Right lobe of liver (tissue), 6 donors: ENCODE measurements at regions not wholly inside any gene's neighbourhood (a gene's known extent, or its start where the extent isn't known, plus 50 kb on each side); places are given as distances from the start of the nearest gene placed in this dataset.

Experiments used
- ATAC-seq, 4 donors: fragments of 200-7000 bp; cut with Tn5 transposase; one replicate each; pipeline ENCODE4 v1.9.1; 2020; ENCODE audit warnings: mild to moderate bottlenecking in 4 of 4, moderate library complexity in 4 of 4
- DNase-seq, 3 donors: peaks; one replicate each; pipeline ENCODE4 v3.0.0-alpha.2; 2020
- H3K27ac ChIP-seq, 3 donors: fragments of 200-600 bp; one replicate each; pipeline ENCODE4 v1.8.0; 2022
- H3K27me3 ChIP-seq, 2 donors: fragments of 200-600 bp; one replicate each; pipeline ENCODE4 v1.8.0; 2022
- H3K36me3 ChIP-seq, 4 donors: fragments of 200-600 bp; sonication (generic) in 1 of 4; one replicate each; pipeline versions ENCODE4 v1.5.1 to v1.8.0; 2017 to 2022; ENCODE audit warnings: control low read depth in 1 of 4
- H3K4me1 ChIP-seq, 4 donors: fragments of 200-600 bp; sonication (generic) in 1 of 4; one replicate each; pipeline versions ENCODE4 v1.5.1 to v1.8.0; 2017 to 2022; ENCODE audit warnings: control low read depth in 1 of 4
- H3K4me3 ChIP-seq, 3 donors: fragments of 200-600 bp; one replicate each; pipeline ENCODE4 v1.8.0; 2022
- H3K9me3 ChIP-seq, 4 donors: fragments of 200-600 bp; sonication (generic) in 1 of 4; one replicate each; pipeline versions ENCODE4 v1.5.1 to v1.8.0; 2017 to 2022; ENCODE audit warnings: control low read depth in 1 of 4
- CTCF ChIP-seq, 4 donors: fragments of 200-600 bp in 3 of 4; fragments of 450-650 bp in 1 of 4; IDR thresholded peaks; one replicate each; pipeline versions ENCODE4 v1.5.1 to v1.8.0; 2016 to 2022; ENCODE audit warnings: antibody characterized with exemption in 4 of 4, mild to moderate bottlenecking in 2 of 4
- POLR2A ChIP-seq: fragments of 450-650 bp; IDR thresholded peaks from one replicate; pipeline ENCODE4 v1.6.1; 2017; ENCODE audit warnings: antibody characterized with exemption, mild to moderate bottlenecking
- WGBS: methylation state at CpG from one replicate; pipeline ENCODE4 v1.1.6; 2018; ENCODE audit warnings: low coverage, low lambda C conversion rate; ENCODE audit not compliant: insufficient coverage; ENCODE audit errors: missing lambda C conversion rate; 5-methylcytosine and 5-hydroxymethylcytosine counted together
- intact Hi-C, 2 donors: fragments of 100-400 bp; cut with DNase I; formaldehyde crosslinking; loops; one replicate each; pipeline versions ENCODE4 v1.11.2 to v1.14.1; 2022
- donor health status: DM: no; HTN: yes; CAD: no.
- donor health status: DM: no; HTN: no; CAD: no.
- donor health status: DM: no; HTN: no; CAD: no.
- donor health status: DM: no; HTN: yes; CAD: no.
- donor health status: DM: no; HTN: yes; CAD: no.

DNA sequence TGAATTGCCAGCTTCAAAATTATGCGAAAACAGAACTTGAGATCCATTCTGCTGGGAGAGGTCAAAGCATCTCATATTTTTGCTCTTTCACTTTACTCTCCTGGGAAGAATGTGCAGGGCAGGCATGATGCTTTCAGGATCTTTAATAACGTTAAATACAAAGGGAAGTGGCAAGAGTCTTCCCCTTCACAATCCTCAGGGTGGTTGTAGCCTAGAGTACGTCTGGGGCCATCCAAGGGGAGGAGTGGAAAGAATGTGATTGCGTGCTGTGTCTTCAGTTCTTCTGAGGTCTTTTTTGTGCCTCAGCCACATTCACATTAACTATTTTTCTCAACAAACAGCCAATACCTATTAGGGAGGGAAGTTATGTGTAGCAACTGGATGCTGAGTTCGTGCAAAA, 207.3 kb downstream of the HGF start:
- 53% methylated on average over 5 of the region's 5 CpGs for WGBS
- Histone ChIP-seq H3K27me3 (no peaks in the 10 kb centered on the region), H3K36me3 (no peaks in the 10 kb centered on the region), H3K4me3 (no peak overlapping the region), H3K4me1 (no peaks in the 10 kb centered on the region), H3K9me3 (no peaks in the 10 kb centered on the region), H3K27ac (no peak overlapping the region)
- TF ChIP-seq POLR2A = no peak
- no peak for TF ChIP-seq CTCF (IDR thresholded peaks at IDR 0.05)
- ATAC-seq (no peak), DNase-seq (no peak)
- intact Hi-C loops = no loop called here

DNA sequence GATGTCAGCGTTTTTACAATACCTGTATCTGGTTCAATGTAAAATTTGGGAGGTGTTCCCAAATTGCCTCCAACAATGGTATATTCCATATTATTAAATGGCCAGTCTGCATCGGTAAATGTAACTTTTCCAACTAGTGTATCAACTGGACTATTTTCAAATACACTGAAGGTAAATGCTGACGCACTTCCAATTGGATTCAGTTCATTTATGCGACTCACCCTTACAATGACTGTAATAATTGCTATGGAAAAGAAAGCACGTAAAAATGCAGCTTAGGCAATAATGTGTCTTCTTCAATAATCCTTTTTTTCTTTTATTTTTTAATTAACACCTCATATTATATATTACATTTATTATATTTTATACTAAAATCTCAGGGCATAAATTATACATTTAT, 209.1 kb downstream of the HGF start:
- no peak overlapping the region for H3K4me3 ChIP-seq
- ATAC-seq (no peak), DNase-seq (no peak)
- H3K27me3 ChIP-seq = no peaks in the 10 kb centered on the region
- intact Hi-C loops = no loop called here
- no peaks in the 10 kb centered on the region for H3K4me1 ChIP-seq
- H3K9me3 ChIP-seq = no peaks in the 10 kb centered on the region
- H3K27ac ChIP-seq = no peak overlapping the region
- WGBS = 71% methylated on average over 5 of the region's 5 CpGs
- no peaks in the 10 kb centered on the region for H3K36me3 ChIP-seq
- TF ChIP-seq CTCF (IDR thresholded peaks at IDR 0.05) (no peak), POLR2A (no peak)

DNA sequence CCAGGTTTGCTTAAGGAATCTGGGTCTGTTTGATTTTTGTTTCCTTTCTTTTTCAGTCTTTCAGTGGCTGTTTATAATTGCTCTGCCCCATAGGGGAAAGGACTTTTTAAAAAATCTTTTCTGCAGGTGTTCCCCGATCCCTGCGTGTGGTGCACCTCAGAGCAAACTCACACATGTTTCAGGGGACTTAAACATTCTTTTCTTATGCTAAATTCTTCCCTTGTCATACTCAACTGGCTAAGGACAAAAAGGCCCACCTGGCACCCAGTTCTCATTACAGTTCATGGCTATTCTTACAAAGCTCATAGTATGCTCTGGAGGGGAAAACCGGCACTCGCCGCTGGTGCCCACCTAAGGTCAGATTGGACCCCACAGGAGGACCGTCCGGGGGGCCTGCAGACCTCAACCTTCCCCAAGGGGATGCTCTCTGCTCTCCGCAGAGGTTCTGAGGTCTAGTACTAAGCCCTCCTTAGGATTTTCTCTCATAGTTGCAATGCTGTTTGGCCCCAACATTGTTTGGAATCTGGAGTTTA, 220.3 kb downstream of the HGF start:
- no peaks in the 10 kb centered on the region for H3K9me3 ChIP-seq
- no peaks in the 10 kb centered on the region for H3K4me1 ChIP-seq
- no peak for DNase-seq
- H3K27me3 ChIP-seq = no peaks in the 10 kb centered on the region
- H3K36me3 ChIP-seq = no peaks in the 10 kb centered on the region
- intact Hi-C loops = no loop called here
- ATAC-seq = no peak
- no peak overlapping the region for H3K27ac ChIP-seq
- 76% methylated on average over 5 of the region's 8 CpGs for WGBS
- H3K4me3 ChIP-seq = no peak overlapping the region
- TF ChIP-seq POLR2A = no peak
- no peak for TF ChIP-seq CTCF (IDR thresholded peaks at IDR 0.05)

GRCh38 chr7:81534996-81535395, 234.9 kb downstream of the HGF start:
- Histone ChIP-seq H3K4me3 (no peak overlapping the region), H3K27me3 (no peaks in the 10 kb centered on the region), H3K9me3 (no peaks in the 10 kb centered on the region), H3K27ac (no peak overlapping the region), H3K4me1 (no peaks in the 10 kb centered on the region), H3K36me3 (no peaks in the 10 kb centered on the region)
- intact Hi-C loops = no loop called here
- ATAC-seq (no peak), DNase-seq (no peak)
- WGBS = 33% methylated on average over 1 of the region's 1 CpG
- TF ChIP-seq POLR2A (no peak), CTCF (IDR thresholded peaks at IDR 0.05) (no peak)

GRCh38 chr7:81534446-81534845, 235.4 kb downstream of the HGF start:
- TF ChIP-seq CTCF (IDR thresholded peaks at IDR 0.05) (no peak), POLR2A (no peak)
- 69% methylated on average over 3 of the region's 3 CpGs for WGBS
- intact Hi-C loops = no loop called here
- DNase-seq = no peak
- H3K27ac ChIP-seq = no peak overlapping the region
- H3K9me3 ChIP-seq = no peaks in the 10 kb centered on the region
- H3K4me1 ChIP-seq = no peaks in the 10 kb centered on the region
- no peaks in the 10 kb centered on the region for H3K36me3 ChIP-seq
- no peak for ATAC-seq
- no peak overlapping the region for H3K4me3 ChIP-seq
- H3K27me3 ChIP-seq = no peaks in the 10 kb centered on the region
